Endometrium (tissue), 2 donors: ENCODE measurements at regions not wholly inside any gene's neighbourhood (a gene's known extent, or its start where the extent isn't known, plus 50 kb on each side); places are given as distances from the start of the nearest gene placed in this dataset.

Source experiments
- FAIRE-seq: peaks from 2 replicates; lab custom pipeline; 2012; peaks lifted over from hg19 to GRCh38; lab: Jason Lieb, UNC
- donor health status: control.
- donor health status: control.

GRCh38 chr15:95922431-95922830 is 408.1 kb upstream of the NR2F2 start:
- no peak for FAIRE-seq

- FAIRE-seq, result no peak
Observed at GRCh38 chr15:95923792-95924191, 406.7 kb upstream of the NR2F2 start.

GRCh38 chr15:95928822-95929221 is 401.7 kb upstream of the NR2F2 start:
- FAIRE-seq, result no peak

- no peak for FAIRE-seq
Observed at GRCh38 chr15:95929232-95929846, 401.2 kb upstream of the NR2F2 start.

- no peak for FAIRE-seq
Observed at GRCh38 chr15:95930659-95931375, 399.7 kb upstream of the NR2F2 start.

- FAIRE-seq, result no peak
Observed at GRCh38 chr15:95931619-95932018, 398.9 kb upstream of the NR2F2 start.

- FAIRE-seq, result no peak
Observed at GRCh38 chr15:95932141-95932540, 398.4 kb upstream of the NR2F2 start.

- FAIRE-seq, result no peak
Observed at GRCh38 chr15:95932676-95933075, 397.8 kb upstream of the NR2F2 start.

GRCh38 chr15:95935852-95936251 is 394.6 kb upstream of the NR2F2 start:
- no peak for FAIRE-seq

- no peak for FAIRE-seq
Observed at GRCh38 chr15:95937128-95937528, 393.4 kb upstream of the NR2F2 start.

- FAIRE-seq, result no peak
Observed at GRCh38 chr15:95940431-95940985, 390.0 kb upstream of the NR2F2 start.

GRCh38 chr15:95944193-95944592 is 386.3 kb upstream of the NR2F2 start:
- FAIRE-seq, result no peak

- FAIRE-seq, result peak; percentile 33
Observed at GRCh38 chr15:95944661-95945255, 385.7 kb upstream of the NR2F2 start.

- FAIRE-seq, result no peak
Observed at GRCh38 chr15:95946241-95946640, 384.3 kb upstream of the NR2F2 start.

- FAIRE-seq, result no peak
Observed at GRCh38 chr15:95946926-95947325, 383.6 kb upstream of the NR2F2 start.

GRCh38 chr15:95948411-95948810 is 382.1 kb upstream of the NR2F2 start:
- FAIRE-seq, result no peak

- no peak for FAIRE-seq
Observed at GRCh38 chr15:95953032-95953431, 377.5 kb upstream of the NR2F2 start.

- FAIRE-seq, result no peak
Observed at GRCh38 chr15:95957861-95958260, 372.6 kb upstream of the NR2F2 start.

- FAIRE-seq, result peak; percentile 85
Observed at GRCh38 chr15:95958382-95958781, 372.1 kb upstream of the NR2F2 start.

GRCh38 chr15:95968856-95969255 is 361.6 kb upstream of the NR2F2 start:
- no peak for FAIRE-seq

- no peak for FAIRE-seq
Observed at GRCh38 chr15:95970326-95970725, 360.2 kb upstream of the NR2F2 start.

- FAIRE-seq, result no peak
Observed at GRCh38 chr15:95972041-95972553, 358.4 kb upstream of the NR2F2 start.

GRCh38 chr15:95972812-95973211 is 357.7 kb upstream of the NR2F2 start:
- FAIRE-seq, result no peak
